Stimulated activated CD4-positive, alpha-beta T cell treated with anti-CD3 and anti-CD28 coated beads, Interleukin-4, amount 100 ng/mL, for 24 hours (primary cell): ENCODE measurements at regions not wholly inside any gene's neighbourhood (a gene's known extent, or its start where the extent isn't known, plus 50 kb on each side); places are given as distances from the start of the nearest gene placed in this dataset.
"Not testable (repeated sequence)": the region's sequence is repeated elsewhere in the genome, so short reads cannot be mapped to it uniquely, and the experiment has no call there.

ENCODE experiments used
- DNase-seq: peaks from one replicate; pipeline ENCODE4 v3.0.0-alpha.2; 2020

GRCh38 chr21:10411776-10412526 is 109.4 kb upstream of the TPTE start:
- DNase-seq, result not testable (repeated sequence)

GRCh38 chr21:10412928-10413246 is 108.5 kb upstream of the TPTE start:
- DNase-seq, result not testable (repeated sequence)

- DNase-seq, result not testable (repeated sequence)
Observed at GRCh38 chr21:10413247-10414120, 107.9 kb upstream of the TPTE start.

- not testable (repeated sequence) for DNase-seq
Observed at GRCh38 chr21:10414121-10414924, 107.1 kb upstream of the TPTE start.

- not testable (repeated sequence) for DNase-seq
Observed at GRCh38 chr21:10414925-10415254, 106.5 kb upstream of the TPTE start.

GRCh38 chr21:10415456-10415855 is 105.9 kb upstream of the TPTE start:
- DNase-seq, result not testable (repeated sequence)

GRCh38 chr21:10415859-10416258 is 105.5 kb upstream of the TPTE start:
- not testable (repeated sequence) for DNase-seq

- not testable (repeated sequence) for DNase-seq
Observed at GRCh38 chr21:10416691-10417447, 104.5 kb upstream of the TPTE start.

- not testable (repeated sequence) for DNase-seq
Observed at GRCh38 chr21:10417551-10418002, 103.8 kb upstream of the TPTE start.

GRCh38 chr21:10418250-10419048 is 102.9 kb upstream of the TPTE start:
- not testable (repeated sequence) for DNase-seq

- DNase-seq, result not testable (repeated sequence)
Observed at GRCh38 chr21:10421199-10421598, 100.2 kb upstream of the TPTE start.

GRCh38 chr21:10421601-10422000 is 99.8 kb upstream of the TPTE start:
- not testable (repeated sequence) for DNase-seq

- not testable (repeated sequence) for DNase-seq
Observed at GRCh38 chr21:10424097-10424886, 97.1 kb upstream of the TPTE start.

GRCh38 chr21:10424887-10425145 is 96.6 kb upstream of the TPTE start:
- not testable (repeated sequence) for DNase-seq

- no peak for DNase-seq
Observed at GRCh38 chr21:10425856-10426255, 95.5 kb upstream of the TPTE start.

GRCh38 chr21:10426812-10427211 is 94.6 kb upstream of the TPTE start:
- DNase-seq, result not testable (repeated sequence)

GRCh38 chr21:10427277-10427676 is 94.1 kb upstream of the TPTE start:
- not testable (repeated sequence) for DNase-seq

GRCh38 chr21:10428981-10429534 is 92.3 kb upstream of the TPTE start:
- DNase-seq, result not testable (repeated sequence)

- no peak for DNase-seq
Observed at GRCh38 chr21:10430005-10430404, 91.4 kb upstream of the TPTE start.

GRCh38 chr21:10431995-10432394 is 89.4 kb upstream of the TPTE start:
- DNase-seq, result not testable (repeated sequence)

GRCh38 chr21:10432456-10432855 is 88.9 kb upstream of the TPTE start:
- not testable (repeated sequence) for DNase-seq
